Neural progenitor cell (in vitro differentiated cells): ENCODE measurements at regions not wholly inside any gene's neighbourhood (a gene's known extent, or its start where the extent isn't known, plus 50 kb on each side); places are given as distances from the start of the nearest gene placed in this dataset.
A peak's percentile ranks its signal among the peaks of the same experiment; 100 is the strongest.

Source experiments
- DNase-seq: peaks from one replicate; pipeline ENCODE4 v3.0.0-alpha.2; 2016; ENCODE audit warnings: low spot score
- H2AFZ ChIP-seq: fragments of 200-600 bp; sonication (generic); replicated peaks from 2 replicates; pipeline ENCODE4 v1.6.1; 2016; ENCODE audit warnings: antibody characterized with exemption
- H3F3A ChIP-seq: fragments of 200-600 bp; sonication (generic); 2 replicates; pipeline ENCODE4 v1.6.1; 2016; ENCODE audit warnings: antibody characterized with exemption, low read depth
- H3K27ac ChIP-seq: fragments of 200-600 bp; sonication (generic); 2 replicates; pipeline ENCODE4 v1.5.1; 2016; ENCODE audit warnings: mild to moderate bottlenecking
- H3K27me3 ChIP-seq: fragments of 200-600 bp; sonication (generic); 2 replicates; pipeline ENCODE4 v1.6.1; 2016; ENCODE audit warnings: mild to moderate bottlenecking, moderate library complexity
- H3K36me3 ChIP-seq: fragments of 200-600 bp; sonication (generic); 2 replicates; pipeline ENCODE4 v1.5.1; 2016
- H3K4me1 ChIP-seq: fragments of 200-600 bp; sonication (generic); 2 replicates; pipeline ENCODE4 v1.6.1; 2016; ENCODE audit warnings: mixed run types
- H3K4me2 ChIP-seq: fragments of 200-600 bp; sonication (generic); 2 replicates; pipeline ENCODE4 v1.6.1; 2016
- H3K4me3 ChIP-seq: fragments of 200-600 bp; sonication (generic); 2 replicates; pipeline ENCODE4 v1.5.1; 2016
- H3K79me2 ChIP-seq: fragments of 200-600 bp; sonication (generic); 2 replicates; pipeline ENCODE4 v1.6.1; 2016; ENCODE audit warnings: low read depth
- H3K9ac ChIP-seq: fragments of 200-600 bp; sonication (generic); 2 replicates; pipeline ENCODE4 v1.6.1; 2016
- H3K9me3 ChIP-seq: fragments of 200-600 bp; sonication (generic); 2 replicates; pipeline ENCODE4 v1.5.1; 2016; ENCODE audit warnings: low read depth
- H4K20me1 ChIP-seq: fragments of 200-600 bp; sonication (generic); 2 replicates; pipeline ENCODE4 v1.6.1; 2016; ENCODE audit warnings: low read depth
- H3K27ac Mint-ChIP-seq: 3 replicates; pipeline ENCODE4 v1.8.0; 2021; ENCODE audit warnings: mixed read lengths
- H3K27me3 Mint-ChIP-seq: 2 replicates; pipeline ENCODE4 v1.8.0; 2022; ENCODE audit warnings: low read depth, mild to moderate bottlenecking, inconsistent platforms, moderate library complexity, mixed read lengths; ENCODE audit not compliant: insufficient read depth
- H3K36me3 Mint-ChIP-seq: 3 replicates; pipeline ENCODE4 v1.8.0; 2021; ENCODE audit warnings: mixed read lengths
- H3K4me1 Mint-ChIP-seq: 3 replicates; pipeline ENCODE4 v1.8.0; 2021; ENCODE audit warnings: mixed read lengths
- H3K4me3 Mint-ChIP-seq: 3 replicates; pipeline ENCODE4 v1.8.0; 2021; ENCODE audit warnings: mild to moderate bottlenecking, moderate library complexity, mixed read lengths
- H3K9me3 Mint-ChIP-seq: 3 replicates; pipeline ENCODE4 v1.8.0; 2020; ENCODE audit warnings: mixed read lengths
- EZH2 ChIP-seq: fragments of 200-600 bp; sonication (generic); IDR thresholded peaks from 2 replicates; pipeline ENCODE4 v1.6.1; 2017; ENCODE audit warnings: antibody characterized with exemption, mild to moderate bottlenecking, moderate library complexity
- EZH2phosphoT487 ChIP-seq: fragments of 200-600 bp; sonication (generic); IDR thresholded peaks from 2 replicates; pipeline ENCODE4 v1.6.1; 2017; ENCODE audit warnings: antibody characterized with exemption
- TF ChIP-seq, protein P1 (sequence below): fragments of 200-600 bp; sonication (generic); IDR thresholded peaks from 2 replicates; pipeline ENCODE4 v1.5.1; 2017; ENCODE audit warnings: antibody characterized with exemption, mild to moderate bottlenecking

DNA sequence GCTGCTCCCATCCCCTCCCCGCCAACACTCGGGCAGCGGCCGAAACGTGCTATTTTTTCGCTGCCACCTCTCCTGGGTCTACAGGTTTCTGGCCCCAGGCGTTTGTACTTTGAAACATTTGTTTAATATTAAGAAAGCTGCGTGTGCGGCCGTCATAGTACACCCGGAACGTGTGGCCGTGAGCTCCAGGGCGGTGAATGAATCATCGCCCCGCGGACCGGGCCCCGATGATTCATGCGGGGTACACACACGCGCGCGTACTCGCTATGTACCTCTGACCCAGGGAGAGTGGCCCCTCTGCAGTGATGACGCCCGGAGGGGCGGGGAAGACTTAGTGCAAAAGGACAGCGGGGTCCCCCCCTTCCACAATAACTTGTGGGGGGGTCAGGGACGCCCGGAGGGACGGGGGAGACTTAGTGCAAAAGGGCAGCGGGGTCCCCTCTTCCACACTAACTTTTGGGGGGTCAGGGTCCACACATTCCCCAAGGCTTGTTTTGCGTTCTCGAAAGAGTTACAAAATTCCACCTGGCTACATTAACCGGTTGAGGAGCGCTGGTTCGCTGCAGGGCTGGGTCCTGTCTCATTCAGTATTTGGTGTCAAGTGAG is 56.5 kb upstream of the PCGF5 start:
- H3K27ac Mint-ChIP-seq = no peak overlapping the region

DNA sequence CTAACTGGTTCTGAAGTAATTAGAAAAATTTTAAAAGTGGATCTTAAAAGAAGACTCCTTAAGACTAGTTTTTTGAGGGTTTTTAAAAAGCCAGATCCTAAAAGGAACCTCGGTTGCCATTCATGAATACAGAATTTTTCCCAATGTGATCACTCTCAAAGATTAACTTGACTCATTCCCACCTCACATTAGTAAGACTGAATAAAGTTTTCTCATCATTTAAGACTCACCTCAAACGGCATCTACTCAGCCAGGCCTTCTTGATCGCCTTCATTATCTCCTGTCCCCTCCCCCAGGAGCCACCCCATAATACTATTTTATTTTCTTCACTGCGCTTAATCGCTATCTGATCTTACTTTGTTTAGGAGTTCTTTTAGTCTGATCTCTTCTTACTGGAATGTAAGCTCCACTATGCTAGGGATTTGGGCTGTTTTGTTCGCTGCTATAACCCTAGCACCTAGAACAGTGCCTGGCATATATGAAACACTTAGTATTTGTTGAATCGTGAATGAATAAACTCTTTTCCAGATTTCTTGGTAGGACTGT is 55.9 kb upstream of the PCGF5 start:
- Mint-ChIP-seq H3K4me1 (peaks cover 13% of the 10 kb centered on the region), H3K9me3 (peaks cover 2% of the 10 kb centered on the region), H3K4me3 (peak overlapping the region; percentile 89), H3K27me3 (peaks cover 19% of the 10 kb centered on the region), H3K36me3 (no peaks in the 10 kb centered on the region), H3K27ac (no peak overlapping the region)
- peaks cover 10% of the 10 kb centered on the region for H4K20me1 ChIP-seq
- peaks cover 9% of the 10 kb centered on the region for H3K4me1 ChIP-seq
- H3K36me3 ChIP-seq = no peaks in the 10 kb centered on the region
- no peak overlapping the region for H2AFZ ChIP-seq
- no peak overlapping the region for H3K27ac ChIP-seq
- H3K9ac ChIP-seq = no peak overlapping the region
- H3K4me3 ChIP-seq = peak overlapping the region; percentile 62
- peaks cover 5% of the 10 kb centered on the region for H3F3A ChIP-seq
- H3K9me3 ChIP-seq = no peaks in the 10 kb centered on the region
- peaks cover 90% of the 10 kb centered on the region for H3K27me3 ChIP-seq
- DNase-seq = peak; percentile 26
- no peaks in the 10 kb centered on the region for H3K79me2 ChIP-seq
- peak; percentile 10 for TF ChIP-seq EZH2phosphoT487
- TF ChIP-seq, protein P1, sequence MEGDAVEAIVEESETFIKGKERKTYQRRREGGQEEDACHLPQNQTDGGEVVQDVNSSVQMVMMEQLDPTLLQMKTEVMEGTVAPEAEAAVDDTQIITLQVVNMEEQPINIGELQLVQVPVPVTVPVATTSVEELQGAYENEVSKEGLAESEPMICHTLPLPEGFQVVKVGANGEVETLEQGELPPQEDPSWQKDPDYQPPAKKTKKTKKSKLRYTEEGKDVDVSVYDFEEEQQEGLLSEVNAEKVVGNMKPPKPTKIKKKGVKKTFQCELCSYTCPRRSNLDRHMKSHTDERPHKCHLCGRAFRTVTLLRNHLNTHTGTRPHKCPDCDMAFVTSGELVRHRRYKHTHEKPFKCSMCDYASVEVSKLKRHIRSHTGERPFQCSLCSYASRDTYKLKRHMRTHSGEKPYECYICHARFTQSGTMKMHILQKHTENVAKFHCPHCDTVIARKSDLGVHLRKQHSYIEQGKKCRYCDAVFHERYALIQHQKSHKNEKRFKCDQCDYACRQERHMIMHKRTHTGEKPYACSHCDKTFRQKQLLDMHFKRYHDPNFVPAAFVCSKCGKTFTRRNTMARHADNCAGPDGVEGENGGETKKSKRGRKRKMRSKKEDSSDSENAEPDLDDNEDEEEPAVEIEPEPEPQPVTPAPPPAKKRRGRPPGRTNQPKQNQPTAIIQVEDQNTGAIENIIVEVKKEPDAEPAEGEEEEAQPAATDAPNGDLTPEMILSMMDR = no peak
- no peak for TF ChIP-seq EZH2
- H3K4me2 ChIP-seq = peak overlapping the region; percentile 88

More for the DNA sequence above, 56.5 kb upstream of the PCGF5 start:
- Histone ChIP-seq H3K27me3 (peaks cover 96% of the 10 kb centered on the region), H3K27ac (no peak overlapping the region), H3K4me1 (peaks cover 15% of the 10 kb centered on the region), H2AFZ (peak overlapping the region; percentile 92), H3K79me2 (no peaks in the 10 kb centered on the region), H3K9me3 (no peaks in the 10 kb centered on the region), H3K4me2 (peak overlapping the region; percentile 88), H3K36me3 (no peaks in the 10 kb centered on the region), H3K9ac (no peak overlapping the region), H4K20me1 (peaks cover 10% of the 10 kb centered on the region), H3F3A (peaks cover 5% of the 10 kb centered on the region), H3K4me3 (peak overlapping the region; percentile 62)
- peak overlapping the region; percentile 89 for H3K4me3 Mint-ChIP-seq
- peaks cover 19% of the 10 kb centered on the region for H3K27me3 Mint-ChIP-seq
- TF ChIP-seq EZH2 (peak; percentile 72), EZH2phosphoT487 (peak; percentile 32)
- TF ChIP-seq, protein P1 = no peak
- H3K36me3 Mint-ChIP-seq = no peaks in the 10 kb centered on the region
- H3K4me1 Mint-ChIP-seq = peaks cover 18% of the 10 kb centered on the region
- H3K9me3 Mint-ChIP-seq = peaks cover 2% of the 10 kb centered on the region
- DNase-seq = peak; percentile 34

- no peaks in the 10 kb centered on the region for H3K9me3 ChIP-seq
- H3K36me3 Mint-ChIP-seq = no peaks in the 10 kb centered on the region
- H3K27ac ChIP-seq = no peak overlapping the region
- no peak for DNase-seq
- no peak overlapping the region for H3K27ac Mint-ChIP-seq
- H3K27me3 Mint-ChIP-seq = peaks cover 16% of the 10 kb centered on the region
- H3F3A ChIP-seq = no peaks in the 10 kb centered on the region
- peaks cover 11% of the 10 kb centered on the region for H3K9me3 Mint-ChIP-seq
- no peaks in the 10 kb centered on the region for H3K36me3 ChIP-seq
- H3K4me2 ChIP-seq = no peak overlapping the region
- TF ChIP-seq, protein P1 = no peak
- TF ChIP-seq EZH2phosphoT487 (no peak), EZH2 (no peak)
- no peak overlapping the region for H3K4me3 Mint-ChIP-seq
- H3K79me2 ChIP-seq = no peaks in the 10 kb centered on the region
- H3K4me1 ChIP-seq = peaks cover 5% of the 10 kb centered on the region
- no peak overlapping the region for H2AFZ ChIP-seq
- peaks cover 7% of the 10 kb centered on the region for H3K4me1 Mint-ChIP-seq
- no peak overlapping the region for H3K4me3 ChIP-seq
- no peak overlapping the region for H3K9ac ChIP-seq
- H3K27me3 ChIP-seq = peaks cover 62% of the 10 kb centered on the region
- H4K20me1 ChIP-seq = peaks cover 10% of the 10 kb centered on the region
Measured at GRCh38 chr10:91167406-91167805, 53.1 kb upstream of the PCGF5 start.
